GM12878 (cell line): ENCODE measurements at regions not wholly inside any gene's neighbourhood (a gene's known extent, or its start where the extent isn't known, plus 50 kb on each side); places are given as distances from the start of the nearest gene placed in this dataset.

Source experiments
- CBX3 ChIP-seq: fragments of 200-600 bp; sonication (generic); IDR thresholded peaks from 2 replicates; pipeline ENCODE4 v1.6.1; 2016; ENCODE audit warnings: low read depth, borderline replicate concordance
- CTCF ChIP-seq, 3 experiments: IDR thresholded peaks in 2 of 3; conservative IDR thresholded peaks in 1 of 3; 2 replicates each; pipeline ENCODE4 v1.5.1; 2011; ENCODE audit warnings: low read depth in 3 of 3, low read length in 3 of 3, mild to moderate bottlenecking in 3 of 3, control low read depth in 2 of 3, moderate library complexity in 2 of 3, inconsistent platforms in 1 of 3, mixed read lengths in 1 of 3; ENCODE audit not compliant: control insufficient read depth in 2 of 3, insufficient read depth in 1 of 3; ENCODE audit errors: extremely low read depth in 1 of 3
- HDGF ChIP-seq: fragments of 450-650 bp; IDR thresholded peaks from 2 replicates; pipeline ENCODE4 v1.6.1; 2016; ENCODE audit warnings: antibody characterized with exemption
- MAX ChIP-seq: IDR thresholded peaks from 2 replicates; pipeline ENCODE4 v1.6.1; 2012; ENCODE audit warnings: low read depth, low read length, improper control_type of control experiment
- POLR2AphosphoS5 ChIP-seq: IDR thresholded peaks from 2 replicates; pipeline ENCODE4 v1.6.1; 2011; ENCODE audit warnings: mild to moderate bottlenecking, low read length, inconsistent platforms
- SRF ChIP-seq, 2 experiments: IDR thresholded peaks; 2 replicates each; pipeline ENCODE4 v1.6.1; 2011; ENCODE audit warnings: low read depth in 2 of 2, low read length in 2 of 2, mild to moderate bottlenecking in 1 of 2, moderate library complexity in 1 of 2
- USF1 ChIP-seq: IDR thresholded peaks from 2 replicates; pipeline ENCODE4 v1.6.1; 2011; ENCODE audit warnings: borderline replicate concordance, low read depth, mild to moderate bottlenecking, moderate library complexity, mixed read lengths, low read length; ENCODE audit not compliant: insufficient read depth; ENCODE audit errors: extremely low read length

GRCh38 chr4:79207281-79207680, 118.6 kb downstream of the NAA11 start:
- TF ChIP-seq SRF (IDR thresholded peaks at IDR 0.05; ENCODE audit: low read depth in 2 of 2, low read length in 2 of 2) (no peak), CBX3 (no peak), MAX (no peak), CTCF (IDR thresholded peaks at IDR 0.05 in 2 of 3, conservative IDR thresholded peaks at IDR 0.05 in 1 of 3; ENCODE audit: control insufficient read depth in 2 of 3, extremely low read depth in 1 of 3, insufficient read depth in 1 of 3, low read depth in 3 of 3, low read length in 3 of 3) (no peak), HDGF (no peak), USF1 (no peak), POLR2AphosphoS5 (no peak)
